ENCODE measurements at regions not wholly inside any gene's neighbourhood (a gene's known extent, or its start where the extent isn't known, plus 50 kb on each side); places are given as distances from the start of the nearest gene placed in this dataset.

DNA sequence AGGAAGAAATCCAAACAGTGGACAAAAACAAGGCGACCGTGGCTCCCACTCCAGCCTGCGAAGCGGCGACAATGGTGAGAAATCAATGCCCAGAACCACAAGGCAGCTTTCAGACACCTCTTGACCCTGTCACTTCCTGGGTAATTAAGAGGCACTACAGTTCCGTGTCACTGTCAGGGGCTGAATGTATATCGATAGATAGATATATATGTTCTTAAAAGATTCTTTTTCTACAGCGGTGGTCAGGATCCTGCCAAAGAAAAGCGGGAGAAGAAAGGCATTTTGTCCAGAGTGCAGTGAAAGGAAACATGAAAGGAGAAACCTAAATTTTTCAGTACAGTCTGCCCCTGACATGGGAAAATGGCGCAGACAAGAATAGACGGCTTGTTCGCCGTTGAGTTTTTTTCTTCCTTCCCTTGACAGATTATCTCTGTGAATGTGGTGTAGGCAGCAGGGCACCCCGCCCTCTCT is 56.2 kb upstream of the HES1 start:
- no peak for DNase-seq (ENCODE audit: low spot score)
- Mint-ChIP-seq H3K9me3 (ENCODE audit: unreplicated experiment) (no peaks in the 10 kb centered on the region), H3K4me1 (ENCODE audit: unreplicated experiment) (peaks cover 8% of the 10 kb centered on the region), H3K36me3 (ENCODE audit: low read depth, unreplicated experiment) (no peaks in the 10 kb centered on the region), H3K4me3 (ENCODE audit: unreplicated experiment) (no peak overlapping the region), H3K27me3 (ENCODE audit: unreplicated experiment) (peaks cover 4% of the 10 kb centered on the region), H3K27ac (ENCODE audit: unreplicated experiment) (no peak overlapping the region)
- TF ChIP-seq, protein P1, sequence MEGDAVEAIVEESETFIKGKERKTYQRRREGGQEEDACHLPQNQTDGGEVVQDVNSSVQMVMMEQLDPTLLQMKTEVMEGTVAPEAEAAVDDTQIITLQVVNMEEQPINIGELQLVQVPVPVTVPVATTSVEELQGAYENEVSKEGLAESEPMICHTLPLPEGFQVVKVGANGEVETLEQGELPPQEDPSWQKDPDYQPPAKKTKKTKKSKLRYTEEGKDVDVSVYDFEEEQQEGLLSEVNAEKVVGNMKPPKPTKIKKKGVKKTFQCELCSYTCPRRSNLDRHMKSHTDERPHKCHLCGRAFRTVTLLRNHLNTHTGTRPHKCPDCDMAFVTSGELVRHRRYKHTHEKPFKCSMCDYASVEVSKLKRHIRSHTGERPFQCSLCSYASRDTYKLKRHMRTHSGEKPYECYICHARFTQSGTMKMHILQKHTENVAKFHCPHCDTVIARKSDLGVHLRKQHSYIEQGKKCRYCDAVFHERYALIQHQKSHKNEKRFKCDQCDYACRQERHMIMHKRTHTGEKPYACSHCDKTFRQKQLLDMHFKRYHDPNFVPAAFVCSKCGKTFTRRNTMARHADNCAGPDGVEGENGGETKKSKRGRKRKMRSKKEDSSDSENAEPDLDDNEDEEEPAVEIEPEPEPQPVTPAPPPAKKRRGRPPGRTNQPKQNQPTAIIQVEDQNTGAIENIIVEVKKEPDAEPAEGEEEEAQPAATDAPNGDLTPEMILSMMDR (IDR thresholded peaks at IDR 0.05; ENCODE audit: unreplicated experiment): no peak

DNA sequence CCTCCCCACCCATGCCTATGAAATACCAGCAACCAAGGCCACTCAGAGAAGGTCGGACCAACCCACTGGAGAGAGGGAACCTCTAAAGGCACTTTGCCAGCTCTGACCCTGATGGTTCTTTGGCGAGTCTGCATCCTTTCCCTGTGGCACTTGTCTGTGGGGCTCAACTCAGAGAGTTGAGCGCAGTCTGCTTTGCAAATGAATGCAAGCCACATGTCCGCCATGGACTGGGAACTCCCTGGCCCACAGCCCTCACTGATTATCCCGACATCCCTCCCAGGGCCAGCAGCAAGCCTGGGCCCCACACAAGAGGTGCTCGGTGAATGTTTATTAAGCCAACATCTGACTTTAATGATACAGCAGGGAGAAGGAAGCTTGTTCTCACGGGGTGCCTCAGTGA is 55.5 kb upstream of the HES1 start:
- DNase-seq (ENCODE audit: low spot score): no peak
- TF ChIP-seq, protein P1 (IDR thresholded peaks at IDR 0.05; ENCODE audit: unreplicated experiment): no peak
- H3K27me3 Mint-ChIP-seq (ENCODE audit: unreplicated experiment): peaks cover 4% of the 10 kb centered on the region
- no peaks in the 10 kb centered on the region for H3K9me3 Mint-ChIP-seq (ENCODE audit: unreplicated experiment)
- H3K4me3 Mint-ChIP-seq (ENCODE audit: unreplicated experiment): no peak overlapping the region
- H3K27ac Mint-ChIP-seq (ENCODE audit: unreplicated experiment): no peak overlapping the region
- H3K4me1 Mint-ChIP-seq (ENCODE audit: unreplicated experiment): peaks cover 8% of the 10 kb centered on the region
- H3K36me3 Mint-ChIP-seq (ENCODE audit: low read depth, unreplicated experiment): no peaks in the 10 kb centered on the region

DNA sequence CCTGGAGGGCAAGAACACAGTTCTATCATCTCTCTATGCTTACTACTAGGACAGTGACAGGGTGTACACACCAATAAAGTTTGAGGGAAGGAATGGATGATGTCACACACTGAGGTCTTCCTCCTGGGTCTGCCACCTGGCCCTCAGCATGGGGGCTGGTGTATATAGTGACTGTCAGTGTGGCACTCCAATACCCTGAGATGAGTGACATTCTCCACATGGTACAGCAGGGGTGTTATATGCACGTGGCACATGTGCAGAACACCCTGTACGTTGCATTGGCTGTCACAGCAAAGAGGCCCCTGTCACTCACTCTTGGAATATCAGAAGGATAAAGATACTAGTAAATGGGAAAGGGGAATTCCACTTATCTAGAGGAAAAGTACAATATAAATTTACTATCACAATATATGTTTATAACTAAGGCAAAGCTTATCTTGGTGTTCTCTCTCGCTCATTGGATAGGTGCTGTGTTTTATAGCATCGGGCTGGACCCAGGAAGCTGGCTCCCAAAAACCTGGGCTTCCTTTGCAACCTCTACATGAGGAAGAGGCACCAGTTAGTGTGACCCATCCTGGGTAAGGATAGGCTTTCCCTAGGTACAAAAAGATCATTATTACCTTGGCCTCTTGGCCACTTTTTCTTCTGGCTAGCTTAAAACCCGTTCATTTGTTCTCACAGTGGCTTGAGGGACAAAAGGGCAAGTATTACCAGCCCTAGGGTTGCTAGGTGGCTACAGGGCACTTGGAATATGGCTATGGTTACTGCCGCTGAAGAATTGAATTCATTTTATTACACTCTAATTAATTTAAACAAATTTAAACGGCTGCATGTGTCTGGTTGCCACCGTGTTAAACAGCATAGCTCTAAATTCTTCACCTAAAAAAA is 54.8 kb upstream of the HES1 start:
- no peak overlapping the region for H3K27ac Mint-ChIP-seq (ENCODE audit: unreplicated experiment)
- H3K27me3 Mint-ChIP-seq (ENCODE audit: unreplicated experiment): peaks cover 4% of the 10 kb centered on the region
- no peaks in the 10 kb centered on the region for H3K9me3 Mint-ChIP-seq (ENCODE audit: unreplicated experiment)
- H3K4me3 Mint-ChIP-seq (ENCODE audit: unreplicated experiment): no peak overlapping the region
- no peaks in the 10 kb centered on the region for H3K36me3 Mint-ChIP-seq (ENCODE audit: low read depth, unreplicated experiment)
- no peak for DNase-seq (ENCODE audit: low spot score)
- H3K4me1 Mint-ChIP-seq (ENCODE audit: unreplicated experiment): peaks cover 8% of the 10 kb centered on the region
- TF ChIP-seq, protein P1 (IDR thresholded peaks at IDR 0.05; ENCODE audit: unreplicated experiment): no peak

DNA sequence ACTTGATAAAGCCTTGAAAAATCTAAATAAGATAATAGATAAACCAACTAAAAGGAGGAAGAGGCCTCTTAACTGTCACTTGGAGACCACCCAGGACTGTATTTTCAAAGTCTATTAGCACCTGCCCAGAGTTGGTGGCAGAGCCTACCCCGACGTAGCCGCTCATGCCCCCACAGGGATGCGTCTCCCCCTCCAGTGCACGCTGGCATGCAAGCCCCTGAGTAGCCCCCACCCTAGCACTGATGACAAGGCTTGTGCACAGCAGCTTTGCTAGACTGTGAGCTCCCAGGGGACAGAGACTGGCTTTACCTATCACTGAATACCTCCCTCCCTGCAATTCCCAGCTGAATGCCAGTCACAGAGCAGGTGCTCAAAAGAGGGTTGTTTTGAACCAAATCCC is 54.1 kb upstream of the HES1 start:
- Mint-ChIP-seq H3K4me1 (ENCODE audit: unreplicated experiment) (peaks cover 12% of the 10 kb centered on the region), H3K9me3 (ENCODE audit: unreplicated experiment) (no peaks in the 10 kb centered on the region), H3K27me3 (ENCODE audit: unreplicated experiment) (peaks cover 9% of the 10 kb centered on the region), H3K36me3 (ENCODE audit: low read depth, unreplicated experiment) (no peaks in the 10 kb centered on the region), H3K4me3 (ENCODE audit: unreplicated experiment) (no peak overlapping the region), H3K27ac (ENCODE audit: unreplicated experiment) (no peak overlapping the region)
- no peak for DNase-seq (ENCODE audit: low spot score)
- TF ChIP-seq, protein P1 (IDR thresholded peaks at IDR 0.05; ENCODE audit: unreplicated experiment): no peak

All from endothelial cell (in vitro differentiated cells).